ENCODE measurements at regions not wholly inside any gene's neighbourhood (a gene's known extent, or its start where the extent isn't known, plus 50 kb on each side); places are given as distances from the start of the nearest gene placed in this dataset.
A peak's percentile ranks its signal among the peaks of the same experiment; 100 is the strongest.

- WGBS (ENCODE audit: insufficient coverage) = no CpG with 5 or more reads among the region's 1 CpG
- Mint-ChIP-seq H3K9me3 (no peaks in the 10 kb centered on the region), H3K4me1 (no peaks in the 10 kb centered on the region), H3K27ac (no peak overlapping the region), H3K27me3 (peaks cover 0 to 3% of the 10 kb centered on the region in 2 donors), H3K4me3 (no peak overlapping the region), H3K36me3 (no peaks in the 10 kb centered on the region)
- ChIA-PET POLR2A (no interaction called here), CTCF (no interaction called here)
- Histone ChIP-seq H3K4me3 (ENCODE audit: control insufficient read depth in 1 of 2, extremely low read depth in 1 of 2, low read length in 1 of 2) (no peak overlapping the region), H3K27me3 (replicated peaks in 1 of 2; ENCODE audit: control insufficient read depth in 2 of 2, extremely low read depth in 1 of 2, insufficient read depth in 2 of 2, low read length in 1 of 2) (no peaks in the 10 kb centered on the region), H3K27ac (ENCODE audit: low read length) (no peak overlapping the region), H3K9me3 (no peaks in the 10 kb centered on the region), H3K36me3 (ENCODE audit: control insufficient read depth in 2 of 2, extremely low read depth in 1 of 2, insufficient read depth in 1 of 2, low read length in 1 of 2) (no peaks in the 10 kb centered on the region), H3K4me1 (ENCODE audit: control insufficient read depth in 1 of 2, extremely low read depth in 1 of 2, insufficient read depth in 2 of 2, low read length in 2 of 2) (no peaks in the 10 kb centered on the region)
- DNase-seq (no peak), ATAC-seq (replicated peaks in 1 of 4) (no peak)
Measured at GRCh38 chr6:141313986-141314385, 818.7 kb upstream of the GJE1 start.

GRCh38 chr6:141309295-141309694 lies 823.4 kb upstream of the GJE1 start:
- ChIA-PET CTCF (no interaction called here), POLR2A (no interaction called here)
- Histone ChIP-seq H3K27me3 (replicated peaks in 1 of 2; ENCODE audit: control insufficient read depth in 2 of 2, extremely low read depth in 1 of 2, insufficient read depth in 2 of 2, low read length in 1 of 2) (no peaks in the 10 kb centered on the region), H3K9me3 (no peaks in the 10 kb centered on the region), H3K36me3 (ENCODE audit: control insufficient read depth in 2 of 2, extremely low read depth in 1 of 2, insufficient read depth in 1 of 2, low read length in 1 of 2) (no peaks in the 10 kb centered on the region), H3K4me3 (ENCODE audit: control insufficient read depth in 1 of 2, extremely low read depth in 1 of 2, low read length in 1 of 2) (no peak overlapping the region), H3K4me1 (ENCODE audit: control insufficient read depth in 1 of 2, extremely low read depth in 1 of 2, insufficient read depth in 2 of 2, low read length in 2 of 2) (no peaks in the 10 kb centered on the region), H3K27ac (ENCODE audit: low read length) (no peak overlapping the region)
- Mint-ChIP-seq H3K36me3 (no peaks in the 10 kb centered on the region), H3K27ac (no peak overlapping the region), H3K9me3 (no peaks in the 10 kb centered on the region), H3K4me1 (no peaks in the 10 kb centered on the region), H3K27me3 (no peaks in the 10 kb centered on the region), H3K4me3 (no peak overlapping the region)
- ATAC-seq (replicated peaks in 1 of 4) (peak in 2 of 4 experiments; percentile 50 to 63), DNase-seq (peak in 2 of 35 experiments; percentile 1 to 26)

- no peaks in the 10 kb centered on the region for H3K36me3 Mint-ChIP-seq
- DNase-seq (peak in 1 of 35 experiments; percentile 4), ATAC-seq (replicated peaks in 1 of 4) (peak in 1 of 4 experiments; percentile 44)
- no peak overlapping the region for H3K4me3 ChIP-seq (ENCODE audit: control insufficient read depth in 1 of 2, extremely low read depth in 1 of 2, low read length in 1 of 2)
- no peaks in the 10 kb centered on the region for H3K9me3 Mint-ChIP-seq
- no peak overlapping the region for H3K27ac Mint-ChIP-seq
- H3K4me1 Mint-ChIP-seq = no peaks in the 10 kb centered on the region
- no peaks in the 10 kb centered on the region for H3K27me3 ChIP-seq (replicated peaks in 1 of 2; ENCODE audit: control insufficient read depth in 2 of 2, extremely low read depth in 1 of 2, insufficient read depth in 2 of 2, low read length in 1 of 2)
- no CpG with 5 or more reads among the region's 3 CpGs for WGBS (ENCODE audit: insufficient coverage)
- H3K4me3 Mint-ChIP-seq = no peak overlapping the region
- no peaks in the 10 kb centered on the region for H3K9me3 ChIP-seq
- H3K27me3 Mint-ChIP-seq = no peaks in the 10 kb centered on the region
- H3K27ac ChIP-seq (ENCODE audit: low read length) = no peak overlapping the region
- no peaks in the 10 kb centered on the region for H3K4me1 ChIP-seq (ENCODE audit: control insufficient read depth in 1 of 2, extremely low read depth in 1 of 2, insufficient read depth in 2 of 2, low read length in 2 of 2)
- ChIA-PET POLR2A (no interaction called here), CTCF (interaction anchor here in 1 of 2 donors (0.5 kb wide), 1 partner anchor 901 kb away, joined by 6 read pairs; no protein-coding TSS in a partner anchor)
- no peaks in the 10 kb centered on the region for H3K36me3 ChIP-seq (ENCODE audit: control insufficient read depth in 2 of 2, extremely low read depth in 1 of 2, insufficient read depth in 1 of 2, low read length in 1 of 2)
Measured at GRCh38 chr6:141307309-141307998, 825.3 kb upstream of the GJE1 start.

- no peak overlapping the region for H3K27ac ChIP-seq (ENCODE audit: low read length)
- DNase-seq = no peak
- no peaks in the 10 kb centered on the region for H3K4me1 ChIP-seq (ENCODE audit: control insufficient read depth in 1 of 2, extremely low read depth in 1 of 2, insufficient read depth in 2 of 2, low read length in 2 of 2)
- H3K4me1 Mint-ChIP-seq = no peaks in the 10 kb centered on the region
- no peak overlapping the region for H3K4me3 ChIP-seq (ENCODE audit: control insufficient read depth in 1 of 2, extremely low read depth in 1 of 2, low read length in 1 of 2)
- H3K9me3 Mint-ChIP-seq = no peaks in the 10 kb centered on the region
- WGBS (ENCODE audit: insufficient coverage) = 80% methylated on average over 1 of the region's 6 CpGs
- H3K4me3 Mint-ChIP-seq = no peak overlapping the region
- no peaks in the 10 kb centered on the region for H3K9me3 ChIP-seq
- POLR2A ChIA-PET = no interaction called here
- H3K27me3 Mint-ChIP-seq = no peaks in the 10 kb centered on the region
- CTCF ChIA-PET = no interaction called here
- H3K27ac Mint-ChIP-seq = no peak overlapping the region
- H3K27me3 ChIP-seq (replicated peaks in 1 of 2; ENCODE audit: control insufficient read depth in 2 of 2, extremely low read depth in 1 of 2, insufficient read depth in 2 of 2, low read length in 1 of 2) = no peaks in the 10 kb centered on the region
- H3K36me3 Mint-ChIP-seq = no peaks in the 10 kb centered on the region
- no peak for ATAC-seq (replicated peaks in 1 of 4)
- no peaks in the 10 kb centered on the region for H3K36me3 ChIP-seq (ENCODE audit: control insufficient read depth in 2 of 2, extremely low read depth in 1 of 2, insufficient read depth in 1 of 2, low read length in 1 of 2)
Measured at GRCh38 chr6:141303907-141304306, 828.8 kb upstream of the GJE1 start.

- Histone ChIP-seq H3K36me3 (ENCODE audit: control insufficient read depth in 2 of 2, extremely low read depth in 1 of 2, insufficient read depth in 1 of 2, low read length in 1 of 2) (no peaks in the 10 kb centered on the region), H3K27ac (ENCODE audit: low read length) (no peak overlapping the region), H3K4me1 (ENCODE audit: control insufficient read depth in 1 of 2, extremely low read depth in 1 of 2, insufficient read depth in 2 of 2, low read length in 2 of 2) (no peaks in the 10 kb centered on the region), H3K9me3 (no peaks in the 10 kb centered on the region), H3K4me3 (ENCODE audit: control insufficient read depth in 1 of 2, extremely low read depth in 1 of 2, low read length in 1 of 2) (no peak overlapping the region), H3K27me3 (replicated peaks in 1 of 2; ENCODE audit: control insufficient read depth in 2 of 2, extremely low read depth in 1 of 2, insufficient read depth in 2 of 2, low read length in 1 of 2) (no peaks in the 10 kb centered on the region)
- no peaks in the 10 kb centered on the region for H3K36me3 Mint-ChIP-seq
- ATAC-seq (replicated peaks in 1 of 4) (no peak), DNase-seq (no peak)
- H3K27me3 Mint-ChIP-seq = no peaks in the 10 kb centered on the region
- H3K9me3 Mint-ChIP-seq = no peaks in the 10 kb centered on the region
- POLR2A ChIA-PET = no interaction called here
- no peak overlapping the region for H3K27ac Mint-ChIP-seq
- no CpG with 5 or more reads among the region's 1 CpG for WGBS (ENCODE audit: insufficient coverage)
- H3K4me1 Mint-ChIP-seq = no peaks in the 10 kb centered on the region
- H3K4me3 Mint-ChIP-seq = no peak overlapping the region
- CTCF ChIA-PET = no interaction called here
Measured at GRCh38 chr6:141301779-141302178, 830.9 kb upstream of the GJE1 start.

- Histone ChIP-seq H3K27me3 (replicated peaks in 1 of 2; ENCODE audit: control insufficient read depth in 2 of 2, extremely low read depth in 1 of 2, insufficient read depth in 2 of 2, low read length in 1 of 2) (no peaks in the 10 kb centered on the region), H3K4me3 (ENCODE audit: control insufficient read depth in 1 of 2, extremely low read depth in 1 of 2, low read length in 1 of 2) (no peak overlapping the region), H3K36me3 (ENCODE audit: control insufficient read depth in 2 of 2, extremely low read depth in 1 of 2, insufficient read depth in 1 of 2, low read length in 1 of 2) (no peaks in the 10 kb centered on the region), H3K27ac (ENCODE audit: low read length) (no peak overlapping the region), H3K4me1 (ENCODE audit: control insufficient read depth in 1 of 2, extremely low read depth in 1 of 2, insufficient read depth in 2 of 2, low read length in 2 of 2) (no peaks in the 10 kb centered on the region), H3K9me3 (no peaks in the 10 kb centered on the region)
- no peak for DNase-seq
- 60% methylated on average over 2 of the region's 3 CpGs for WGBS (ENCODE audit: insufficient coverage)
- Mint-ChIP-seq H3K27ac (no peak overlapping the region), H3K27me3 (no peaks in the 10 kb centered on the region), H3K36me3 (no peaks in the 10 kb centered on the region), H3K9me3 (peaks cover 8 to 12% (median 11%) of the 10 kb centered on the region in 3 donors), H3K4me3 (no peak overlapping the region), H3K4me1 (no peaks in the 10 kb centered on the region)
- no peak for ATAC-seq (replicated peaks in 1 of 4)
- ChIA-PET CTCF (interaction anchor here in 1 of 2 donors (0.6 kb wide), 1 partner anchor 61 kb away, joined by 6 read pairs; no protein-coding TSS in a partner anchor), POLR2A (interaction anchor here in 1 of 2 donors (0.6 kb wide), 1 partner anchor 11 kb away, joined by 4 read pairs; no protein-coding TSS in a partner anchor)
Measured at GRCh38 chr6:141290941-141291721, 841.6 kb upstream of the GJE1 start.

All from T-cell (primary cell).